ENCODE measurements at regions not wholly inside any gene's neighbourhood (a gene's known extent, or its start where the extent isn't known, plus 50 kb on each side); places are given as distances from the start of the nearest gene placed in this dataset.
"Not testable (repeated sequence)": the region's sequence is repeated elsewhere in the genome, so short reads cannot be mapped to it uniquely, and the experiment has no call there.

DNA sequence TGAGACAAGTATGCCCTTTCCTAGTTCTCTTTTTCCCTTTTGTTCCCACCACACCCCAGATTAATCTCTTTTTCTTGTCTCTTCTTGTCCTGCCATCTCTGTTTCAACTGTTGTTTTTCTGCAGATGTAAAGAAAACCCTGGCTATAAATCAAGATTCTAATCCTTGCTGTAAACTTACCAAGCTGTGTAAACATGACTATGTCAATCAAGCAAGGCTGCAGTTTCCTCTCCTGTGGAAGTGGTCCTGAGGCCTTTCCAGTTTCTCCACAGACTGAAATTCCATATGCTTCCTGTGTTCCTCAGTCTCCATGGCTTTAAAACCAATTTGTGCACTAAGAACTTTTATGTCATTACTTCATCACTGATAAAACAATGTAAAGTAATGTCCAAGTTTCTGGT is 288.8 kb upstream of the PIK3C3 start:
- Mint-ChIP-seq H3K27me3 (no peaks in the 10 kb centered on the region), H3K4me1 (ENCODE audit: low read depth) (no peaks in the 10 kb centered on the region), H3K9me3 (no peaks in the 10 kb centered on the region), H3K36me3 (ENCODE audit: low read depth) (no peaks in the 10 kb centered on the region), H3K4me3 (no peak overlapping the region), H3K27ac (no peak overlapping the region)
- intact Hi-C loops (cut with micrococcal nuclease), result no loop called here

DNA sequence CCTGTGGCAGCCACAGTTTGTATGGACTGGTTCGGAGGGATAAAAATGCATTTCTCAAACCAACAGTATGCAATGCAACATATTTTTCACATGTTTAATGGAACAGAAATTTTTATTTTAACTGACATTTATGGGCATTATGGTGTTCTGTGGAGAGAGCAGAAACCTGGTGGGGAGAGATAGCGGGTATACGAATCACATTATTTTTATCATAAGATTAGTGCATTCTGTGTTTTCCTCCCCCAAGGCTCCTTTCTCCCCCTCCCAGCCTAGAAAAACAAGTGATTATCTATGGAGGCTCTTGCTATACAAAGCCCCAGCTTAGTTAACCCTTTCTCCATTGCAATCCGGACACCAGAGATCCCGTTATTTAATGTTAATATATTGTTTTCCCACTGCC is 289.8 kb upstream of the PIK3C3 start:
- H3K36me3 Mint-ChIP-seq (ENCODE audit: low read depth), result no peaks in the 10 kb centered on the region
- intact Hi-C loops (cut with micrococcal nuclease), result no loop called here

DNA sequence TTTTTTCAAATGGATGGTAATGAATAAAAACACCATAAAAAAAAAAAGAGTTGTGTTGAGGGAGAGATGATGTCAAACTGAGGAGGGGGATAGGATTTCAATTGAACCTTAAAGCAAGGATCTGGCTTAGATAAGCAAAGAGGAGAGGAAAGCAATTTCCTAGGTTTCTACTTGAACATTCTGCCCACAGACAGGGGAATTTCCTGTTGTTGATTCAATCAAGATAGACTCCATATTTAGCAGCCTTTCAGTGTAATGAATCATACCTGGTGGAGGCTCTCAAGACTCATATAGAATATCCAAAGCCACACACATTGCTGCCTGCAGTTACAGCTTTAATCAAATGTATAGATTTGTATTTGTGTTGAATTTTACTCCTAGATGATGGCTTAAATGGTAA is 294.4 kb upstream of the PIK3C3 start:
- Mint-ChIP-seq H3K36me3 (ENCODE audit: low read depth) (no peaks in the 10 kb centered on the region), H3K27ac (no peak overlapping the region), H3K4me1 (ENCODE audit: low read depth) (no peaks in the 10 kb centered on the region), H3K4me3 (no peak overlapping the region), H3K27me3 (no peaks in the 10 kb centered on the region), H3K9me3 (no peaks in the 10 kb centered on the region)
- intact Hi-C loops (cut with micrococcal nuclease), result no loop called here

More for the DNA sequence above, 289.8 kb upstream of the PIK3C3 start:
- Mint-ChIP-seq H3K27me3 (no peaks in the 10 kb centered on the region), H3K27ac (no peak overlapping the region), H3K4me1 (ENCODE audit: low read depth) (no peaks in the 10 kb centered on the region), H3K9me3 (no peaks in the 10 kb centered on the region), H3K4me3 (no peak overlapping the region)

DNA sequence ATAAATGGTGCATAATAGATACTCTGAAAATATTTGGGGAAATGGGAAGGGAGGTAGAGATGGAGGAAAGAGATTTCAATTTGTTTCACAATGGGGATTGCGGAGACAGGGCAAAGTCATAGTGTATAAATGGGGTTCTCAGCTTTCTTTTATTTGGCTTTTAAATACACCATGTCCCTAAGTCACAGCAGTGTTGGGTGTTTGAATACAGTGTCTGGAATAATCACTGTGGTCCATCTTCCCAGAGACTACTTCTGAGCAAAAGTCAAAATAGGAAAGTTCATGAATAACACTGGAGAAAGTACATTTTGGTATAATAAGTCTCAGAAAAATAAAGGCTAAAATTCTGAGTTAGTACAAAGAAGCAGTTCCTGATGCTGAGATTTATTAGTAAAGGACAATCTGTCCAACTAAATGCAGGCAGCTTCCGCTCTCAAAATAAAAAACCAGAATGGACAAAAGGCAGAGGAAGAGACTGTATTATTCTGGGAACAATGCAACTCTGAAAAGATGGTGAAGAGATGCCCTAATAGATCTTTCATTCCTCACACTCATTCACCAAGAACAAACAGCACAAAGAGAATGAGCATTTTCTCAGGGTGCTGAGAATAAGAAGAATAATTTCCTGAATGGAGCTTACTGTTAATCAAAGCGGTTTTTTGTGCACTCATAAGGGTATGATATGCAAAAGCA is 295.4 kb upstream of the PIK3C3 start:
- Mint-ChIP-seq H3K27me3 (no peaks in the 10 kb centered on the region), H3K27ac (no peak overlapping the region), H3K4me1 (ENCODE audit: low read depth) (no peaks in the 10 kb centered on the region), H3K36me3 (ENCODE audit: low read depth) (no peaks in the 10 kb centered on the region), H3K9me3 (no peaks in the 10 kb centered on the region), H3K4me3 (no peak overlapping the region)
- intact Hi-C loops (cut with micrococcal nuclease), result no loop called here

DNA sequence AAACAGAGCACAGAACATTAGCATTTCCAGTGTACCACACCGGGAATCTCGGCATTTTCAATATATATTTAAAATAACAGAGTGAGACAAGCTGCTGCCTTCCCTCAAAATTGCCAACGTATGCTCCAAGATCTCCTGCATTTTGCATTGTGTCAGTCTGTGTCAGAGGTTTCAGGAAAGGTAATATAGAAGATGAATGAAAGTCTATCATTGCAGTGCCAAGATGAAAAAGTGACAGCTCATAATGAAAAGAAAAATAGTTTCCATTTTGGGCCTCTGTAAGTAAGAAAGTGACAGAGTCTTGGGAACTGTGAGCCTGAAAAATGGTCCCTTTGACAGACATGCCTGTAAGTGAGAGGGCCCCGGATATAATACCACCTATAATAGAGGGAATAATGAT is 297.8 kb upstream of the PIK3C3 start:
- H3K27ac Mint-ChIP-seq, result no peak overlapping the region
- no peaks in the 10 kb centered on the region for H3K36me3 Mint-ChIP-seq (ENCODE audit: low read depth)

DNA sequence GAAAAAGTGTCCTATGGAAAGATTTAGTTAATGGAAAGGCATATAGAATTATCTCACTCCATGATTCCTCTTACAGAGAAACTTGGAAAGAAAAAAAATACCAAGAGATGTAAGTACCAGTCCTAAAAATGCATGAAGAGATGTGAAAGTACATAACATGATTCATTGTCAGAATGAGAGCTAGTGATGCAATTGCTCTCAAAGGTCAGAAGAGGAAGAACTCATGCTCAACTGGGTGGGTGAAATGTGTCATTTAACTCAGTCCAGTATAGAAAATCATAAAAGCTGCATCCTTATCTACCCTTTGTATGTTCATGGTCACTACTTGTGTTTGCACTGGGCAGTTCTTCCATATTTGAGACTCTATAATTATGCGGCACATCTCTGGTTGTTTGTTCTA is 300.0 kb upstream of the PIK3C3 start:
- Mint-ChIP-seq H3K27me3 (no peaks in the 10 kb centered on the region), H3K27ac (no peak overlapping the region), H3K4me1 (ENCODE audit: low read depth) (no peaks in the 10 kb centered on the region), H3K36me3 (ENCODE audit: low read depth) (no peaks in the 10 kb centered on the region), H3K9me3 (no peaks in the 10 kb centered on the region), H3K4me3 (no peak overlapping the region)
- intact Hi-C loops (cut with micrococcal nuclease), result no loop called here

More for the DNA sequence above, 297.8 kb upstream of the PIK3C3 start:
- intact Hi-C loops (cut with micrococcal nuclease), result no loop called here
- no peaks in the 10 kb centered on the region for H3K27me3 Mint-ChIP-seq
- H3K9me3 Mint-ChIP-seq, result no peaks in the 10 kb centered on the region
- H3K4me1 Mint-ChIP-seq (ENCODE audit: low read depth), result no peaks in the 10 kb centered on the region
- H3K4me3 Mint-ChIP-seq, result no peak overlapping the region

DNA sequence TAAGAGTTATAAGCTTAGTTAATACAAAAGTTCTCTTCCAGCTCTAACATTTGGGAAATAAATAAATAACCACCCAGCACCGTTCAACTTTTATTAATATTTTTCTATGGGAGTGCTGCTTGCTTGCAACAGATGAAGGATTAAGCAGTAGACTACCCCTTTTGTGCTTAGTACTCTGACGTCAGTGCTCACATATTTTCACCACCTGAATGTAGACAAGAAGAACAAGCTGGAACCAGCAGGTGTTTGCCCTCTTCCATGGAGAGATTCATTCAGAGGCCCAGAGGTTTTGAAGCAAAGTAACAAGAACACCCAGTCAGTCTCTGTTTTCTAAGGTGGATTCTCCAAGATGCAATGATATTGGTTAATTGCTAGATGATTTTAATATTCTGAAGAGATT is 307.1 kb upstream of the PIK3C3 start:
- no peak overlapping the region for H3K27ac Mint-ChIP-seq
- H3K9me3 Mint-ChIP-seq, result no peaks in the 10 kb centered on the region
- intact Hi-C loops (cut with micrococcal nuclease), result no loop called here
- no peaks in the 10 kb centered on the region for H3K36me3 Mint-ChIP-seq (ENCODE audit: low read depth)
- no peaks in the 10 kb centered on the region for H3K4me1 Mint-ChIP-seq (ENCODE audit: low read depth)
- H3K4me3 Mint-ChIP-seq, result no peak overlapping the region
- no peaks in the 10 kb centered on the region for H3K27me3 Mint-ChIP-seq

DNA sequence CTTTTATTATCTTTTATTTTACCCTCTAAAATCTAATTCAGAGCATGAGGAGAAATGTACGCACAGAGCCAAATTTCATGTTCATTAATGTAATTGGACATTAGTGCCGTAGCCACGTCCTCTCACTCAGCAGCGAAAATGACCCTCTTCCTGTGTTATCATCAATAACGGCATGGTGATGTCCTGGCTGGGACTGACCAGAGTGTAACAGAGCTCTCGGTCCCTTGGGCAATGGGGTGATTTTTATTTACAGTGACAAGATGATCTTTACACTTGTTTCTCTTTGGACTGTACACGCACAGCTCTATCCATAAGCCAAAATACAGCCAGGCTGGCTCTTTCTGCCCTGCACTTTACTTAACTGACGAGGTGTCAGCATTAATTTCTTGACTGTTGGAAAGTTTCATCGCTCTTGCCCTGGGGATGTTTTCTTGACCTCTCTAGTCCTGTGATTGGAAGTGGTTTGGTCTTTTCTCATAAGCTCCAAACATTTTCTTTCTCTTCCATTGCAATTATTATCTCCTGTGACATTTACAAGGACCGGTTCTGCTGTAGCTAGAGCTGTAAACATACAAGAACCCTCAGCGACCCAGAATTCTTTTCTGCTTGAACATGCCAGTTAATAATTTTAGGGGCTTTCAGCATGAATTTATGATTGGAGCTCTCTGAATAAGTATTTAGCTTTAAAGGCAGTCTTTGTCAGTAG is 308.0 kb upstream of the PIK3C3 start:
- intact Hi-C loops (cut with micrococcal nuclease), result no loop called here
- H3K9me3 Mint-ChIP-seq, result no peaks in the 10 kb centered on the region
- H3K4me3 Mint-ChIP-seq, result no peak overlapping the region
- H3K36me3 Mint-ChIP-seq (ENCODE audit: low read depth), result no peaks in the 10 kb centered on the region
- H3K27me3 Mint-ChIP-seq, result no peaks in the 10 kb centered on the region
- no peak overlapping the region for H3K27ac Mint-ChIP-seq
- no peaks in the 10 kb centered on the region for H3K4me1 Mint-ChIP-seq (ENCODE audit: low read depth)

DNA sequence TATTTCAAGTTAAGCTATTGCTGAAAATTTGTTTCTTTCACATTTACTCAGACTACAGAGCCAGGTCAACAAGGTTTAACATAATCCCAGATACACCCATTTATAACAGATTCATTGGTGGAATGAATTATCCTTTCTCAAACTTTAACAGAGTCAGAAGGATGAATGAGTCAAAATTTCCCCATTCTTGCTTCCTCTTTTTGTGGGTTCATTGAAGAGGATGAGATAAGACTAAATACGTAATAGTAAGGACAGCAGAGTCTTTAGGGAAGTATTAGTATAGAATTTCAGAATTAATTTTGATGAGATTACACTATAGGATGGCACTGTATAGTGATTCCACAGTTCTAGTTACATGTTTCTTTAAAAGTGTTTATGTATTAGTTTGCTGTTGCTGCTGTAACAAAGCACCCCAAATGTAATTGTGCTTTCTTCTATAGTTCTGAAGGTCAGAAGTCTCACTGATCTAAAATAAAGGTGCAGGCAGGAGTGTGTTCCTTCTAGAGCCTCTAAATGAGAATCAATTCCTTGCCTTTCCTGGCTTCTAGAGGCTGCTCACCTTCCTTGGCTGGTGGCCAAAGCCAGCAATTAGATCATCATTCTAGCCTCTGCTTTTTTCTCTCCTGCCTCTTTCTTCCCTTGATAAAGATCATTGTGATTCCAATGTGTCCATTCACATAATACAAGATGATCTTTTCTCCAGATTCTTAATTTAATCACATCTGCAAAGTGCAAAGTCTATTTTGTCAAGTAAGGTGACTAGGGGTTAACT is 309.3 kb upstream of the PIK3C3 start:
- Mint-ChIP-seq H3K4me3 (no peak overlapping the region), H3K9me3 (no peaks in the 10 kb centered on the region), H3K27ac (no peak overlapping the region), H3K4me1 (ENCODE audit: low read depth) (no peaks in the 10 kb centered on the region), H3K27me3 (no peaks in the 10 kb centered on the region), H3K36me3 (ENCODE audit: low read depth) (no peaks in the 10 kb centered on the region)
- intact Hi-C loops (cut with micrococcal nuclease), result no loop called here

DNA sequence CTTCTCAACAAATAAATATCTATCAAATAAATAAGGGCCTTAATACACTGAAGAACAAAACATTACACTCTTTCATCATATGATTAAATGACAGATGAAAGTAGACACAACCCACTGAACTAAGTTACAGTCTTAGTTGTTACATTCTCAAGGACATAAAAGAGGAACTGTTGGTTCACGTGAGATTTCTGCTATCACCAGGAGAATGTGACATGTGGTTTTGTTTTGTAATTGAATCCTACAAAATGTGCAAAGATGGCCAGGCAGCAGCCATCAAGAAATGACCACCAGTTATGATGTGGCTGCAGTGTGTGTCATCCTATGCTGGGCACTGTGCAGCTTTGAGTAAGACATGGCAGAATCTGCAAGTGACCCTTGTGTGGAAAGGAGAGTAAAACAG is 310.6 kb upstream of the PIK3C3 start:
- intact Hi-C loops (cut with micrococcal nuclease), result no loop called here
- no peaks in the 10 kb centered on the region for H3K4me1 Mint-ChIP-seq (ENCODE audit: low read depth)
- no peak overlapping the region for H3K27ac Mint-ChIP-seq
- H3K27me3 Mint-ChIP-seq, result no peaks in the 10 kb centered on the region
- H3K36me3 Mint-ChIP-seq (ENCODE audit: low read depth), result no peaks in the 10 kb centered on the region
- no peak overlapping the region for H3K4me3 Mint-ChIP-seq
- peaks cover under 1% of the 10 kb centered on the region for H3K9me3 Mint-ChIP-seq

DNA sequence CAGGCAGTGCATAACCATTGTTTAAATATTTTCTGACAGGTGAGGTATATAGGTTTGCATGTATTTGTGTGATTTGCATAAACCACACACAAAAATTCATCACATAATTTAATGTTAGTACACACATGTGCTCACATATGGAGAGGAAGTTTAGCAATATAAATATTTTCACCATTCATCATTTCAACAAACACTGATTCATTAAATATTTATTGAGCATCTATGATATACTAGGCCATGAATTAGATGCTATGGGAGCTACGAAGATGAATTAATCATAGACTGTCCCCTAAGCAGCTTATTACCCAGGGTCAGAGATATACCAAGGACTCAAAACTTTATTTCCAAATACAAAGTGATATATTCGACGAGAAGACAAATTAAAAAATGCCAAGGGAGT is 311.6 kb upstream of the PIK3C3 start:
- H3K27me3 Mint-ChIP-seq, result no peaks in the 10 kb centered on the region
- H3K27ac Mint-ChIP-seq, result no peak overlapping the region
- H3K9me3 Mint-ChIP-seq, result peaks cover 11% of the 10 kb centered on the region
- no peaks in the 10 kb centered on the region for H3K36me3 Mint-ChIP-seq (ENCODE audit: low read depth)
- H3K4me3 Mint-ChIP-seq, result no peak overlapping the region
- H3K4me1 Mint-ChIP-seq (ENCODE audit: low read depth), result no peaks in the 10 kb centered on the region
- intact Hi-C loops (cut with micrococcal nuclease), result no loop called here

DNA sequence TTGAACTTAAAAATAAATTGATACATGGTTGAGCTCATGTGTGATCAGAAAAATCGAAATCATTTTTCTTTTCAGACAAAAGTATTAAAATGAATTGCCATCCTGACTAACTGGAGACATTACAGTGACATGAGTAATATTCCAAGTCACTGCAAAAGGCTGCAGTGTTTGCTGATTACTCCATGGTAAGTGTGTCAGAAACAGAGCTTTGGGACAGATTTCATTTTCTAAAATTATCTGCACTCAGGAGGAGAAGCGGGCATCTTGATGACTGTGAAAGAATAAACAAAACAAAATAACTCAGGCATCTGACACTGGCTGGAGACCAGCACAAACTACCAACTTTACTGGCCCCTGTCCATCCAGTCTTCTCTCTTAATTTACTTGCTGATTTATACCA is 312.3 kb upstream of the PIK3C3 start:
- Mint-ChIP-seq H3K9me3 (peaks cover 11% of the 10 kb centered on the region), H3K4me1 (ENCODE audit: low read depth) (no peaks in the 10 kb centered on the region), H3K27me3 (no peaks in the 10 kb centered on the region)

DNA sequence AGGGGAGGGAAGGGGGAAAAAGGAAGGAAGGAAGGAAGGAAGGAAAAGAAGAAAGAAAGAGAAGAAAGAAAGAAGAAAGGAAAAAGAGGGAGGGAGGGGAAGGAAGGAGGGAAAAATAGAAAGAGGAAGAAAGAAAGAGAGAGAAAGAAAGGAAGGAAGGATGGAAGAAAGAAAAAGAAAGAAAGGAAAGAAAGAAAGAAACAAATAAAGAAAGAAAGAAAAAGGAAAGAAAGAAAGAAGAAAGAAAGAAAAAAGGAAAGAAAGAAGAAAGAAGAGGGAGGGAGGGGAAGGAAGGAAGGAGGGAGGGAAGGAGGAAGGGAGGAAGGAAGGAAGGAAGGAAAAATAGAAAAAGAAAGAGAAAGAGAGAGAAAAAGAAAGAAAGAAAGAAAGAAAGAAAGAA is 315.8 kb upstream of the PIK3C3 start:
- Mint-ChIP-seq H3K27ac (no peak overlapping the region), H3K9me3 (peaks cover 16% of the 10 kb centered on the region), H3K27me3 (no peaks in the 10 kb centered on the region), H3K36me3 (ENCODE audit: low read depth) (no peaks in the 10 kb centered on the region), H3K4me3 (no peak overlapping the region), H3K4me1 (ENCODE audit: low read depth) (no peaks in the 10 kb centered on the region)
- intact Hi-C loops (cut with micrococcal nuclease), result no loop called here

More for the DNA sequence above, 312.3 kb upstream of the PIK3C3 start:
- no peaks in the 10 kb centered on the region for H3K36me3 Mint-ChIP-seq (ENCODE audit: low read depth)
- H3K4me3 Mint-ChIP-seq, result no peak overlapping the region
- intact Hi-C loops (cut with micrococcal nuclease), result no loop called here
- H3K27ac Mint-ChIP-seq, result no peak overlapping the region

DNA sequence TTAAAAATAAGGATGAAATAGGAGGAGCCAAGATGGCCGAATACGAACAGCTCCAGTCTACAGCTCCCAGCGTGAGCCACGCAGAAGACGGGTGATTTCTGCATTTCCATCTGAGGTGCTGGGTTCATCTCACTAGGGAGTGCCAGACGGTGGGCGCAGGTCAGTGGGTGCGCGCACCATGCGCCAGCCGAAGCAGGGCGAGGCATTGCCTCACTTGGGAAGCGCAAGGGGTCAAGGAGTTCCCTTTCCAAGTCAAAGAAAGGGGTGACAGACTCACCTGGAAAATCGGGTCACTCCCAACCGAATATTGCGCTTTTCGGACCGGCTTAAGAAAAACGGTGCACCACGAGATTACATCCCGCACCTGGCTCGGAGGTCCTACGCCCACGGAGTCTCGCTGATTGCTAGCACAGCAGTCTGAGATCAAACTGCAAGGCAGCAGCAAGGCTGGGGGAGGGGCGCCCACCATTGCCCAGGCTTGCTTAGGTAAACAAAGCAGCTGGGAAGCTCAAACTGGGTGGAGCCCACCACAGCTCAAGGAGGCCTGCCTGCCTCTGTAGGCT is 323.2 kb upstream of the PIK3C3 start:
- H3K27ac Mint-ChIP-seq; H3K27me3 Mint-ChIP-seq; H3K4me1 Mint-ChIP-seq (ENCODE audit: low read depth); H3K4me3 Mint-ChIP-seq; H3K36me3 Mint-ChIP-seq (ENCODE audit: low read depth); intact Hi-C loops (cut with micrococcal nuclease): not testable (repeated sequence)
- H3K9me3 Mint-ChIP-seq, result peaks cover 49% of the 10 kb centered on the region

Measured in dendritic cell treated with granulocyte-macrophage colony-stimulating factor and Interleukin-4, amounts not matched to agents 40 ng/mL and 50 ng/mL, for 4 days (primary cell).